ENCODE measurements at regions not wholly inside any gene's neighbourhood (a gene's known extent, or its start where the extent isn't known, plus 50 kb on each side); places are given as distances from the start of the nearest gene placed in this dataset.

DNA sequence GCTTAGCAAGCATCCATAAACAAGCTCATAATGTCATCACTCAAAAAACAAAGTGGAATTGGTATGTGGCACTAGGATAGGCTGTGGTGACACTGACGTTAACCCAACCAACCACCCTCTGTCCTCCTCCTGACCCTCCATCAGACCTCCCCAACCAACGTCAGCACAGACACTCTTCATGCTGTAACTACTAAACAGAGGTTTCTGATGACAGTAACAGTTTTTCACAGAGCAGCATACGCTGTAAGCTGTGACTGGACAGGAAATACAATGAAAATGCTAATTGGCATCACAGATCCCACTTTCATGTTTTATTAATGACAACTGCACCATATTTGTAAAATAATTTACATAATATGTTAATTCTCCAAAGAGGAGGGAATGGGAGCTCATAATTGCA lies 238.0 kb downstream of the IRS2 start:
- H3K36me3 ChIP-seq (ENCODE audit: insufficient read depth, low read length): no peaks in the 10 kb centered on the region
- no peaks in the 10 kb centered on the region for H3K27me3 Mint-ChIP-seq (ENCODE audit: low read depth, unreplicated experiment)
- no peak overlapping the region for H3K27ac Mint-ChIP-seq (ENCODE audit: unreplicated experiment)
- no peak overlapping the region for H3K27ac ChIP-seq (ENCODE audit: low read depth, low read length)
- no peak for FAIRE-seq
- TF ChIP-seq EZH2 (IDR thresholded peaks at IDR 0.05; ENCODE audit: insufficient read depth, low read length) (no peak), CTCF (IDR thresholded peaks at IDR 0.05; ENCODE audit: insufficient read depth, low read depth, low read length) (no peak)
- no peaks in the 10 kb centered on the region for H3K36me3 Mint-ChIP-seq (ENCODE audit: low read depth, unreplicated experiment)
- no peak overlapping the region for H3K9ac ChIP-seq (ENCODE audit: low read length)
- H3K4me1 ChIP-seq (ENCODE audit: insufficient read depth, low read length): no peaks in the 10 kb centered on the region
- no peak overlapping the region for H3K4me3 Mint-ChIP-seq (ENCODE audit: unreplicated experiment)
- no peak for DNase-seq (ENCODE audit: low read depth)
- no peak overlapping the region for H2AFZ ChIP-seq (ENCODE audit: low read depth, low read length)
- H3K27me3 ChIP-seq (ENCODE audit: insufficient read depth, low read length): no peaks in the 10 kb centered on the region
- peaks cover 3% of the 10 kb centered on the region for H3K4me1 Mint-ChIP-seq (ENCODE audit: low read depth, unreplicated experiment)
- H3K79me2 ChIP-seq (ENCODE audit: insufficient read depth, low read length): no peaks in the 10 kb centered on the region
- no peak overlapping the region for H3K4me2 ChIP-seq (ENCODE audit: low read length)
- no peaks in the 10 kb centered on the region for H4K20me1 ChIP-seq (ENCODE audit: insufficient read depth, low read length)
- no peak overlapping the region for H3K4me3 ChIP-seq (ENCODE audit: insufficient read depth, low read depth, low read length)
- no peaks in the 10 kb centered on the region for H3K9me3 ChIP-seq (ENCODE audit: insufficient read depth, low read depth, low read length)
- no peaks in the 10 kb centered on the region for H3K9me3 Mint-ChIP-seq (ENCODE audit: unreplicated experiment)

GRCh38 chr13:109547942-109548341 lies 238.4 kb downstream of the IRS2 start:
- Histone ChIP-seq H3K27me3 (ENCODE audit: insufficient read depth, low read length) (no peaks in the 10 kb centered on the region), H3K4me2 (ENCODE audit: low read length) (no peak overlapping the region), H4K20me1 (ENCODE audit: insufficient read depth, low read length) (no peaks in the 10 kb centered on the region), H3K79me2 (ENCODE audit: insufficient read depth, low read length) (no peaks in the 10 kb centered on the region), H3K36me3 (ENCODE audit: insufficient read depth, low read length) (no peaks in the 10 kb centered on the region), H3K27ac (ENCODE audit: low read depth, low read length) (no peak overlapping the region), H2AFZ (ENCODE audit: low read depth, low read length) (no peak overlapping the region), H3K9me3 (ENCODE audit: insufficient read depth, low read depth, low read length) (no peaks in the 10 kb centered on the region), H3K4me3 (ENCODE audit: insufficient read depth, low read depth, low read length) (no peak overlapping the region), H3K9ac (ENCODE audit: low read length) (no peak overlapping the region), H3K4me1 (ENCODE audit: insufficient read depth, low read length) (no peaks in the 10 kb centered on the region)
- Mint-ChIP-seq H3K4me3 (ENCODE audit: unreplicated experiment) (no peak overlapping the region), H3K27me3 (ENCODE audit: low read depth, unreplicated experiment) (no peaks in the 10 kb centered on the region), H3K36me3 (ENCODE audit: low read depth, unreplicated experiment) (no peaks in the 10 kb centered on the region), H3K9me3 (ENCODE audit: unreplicated experiment) (no peaks in the 10 kb centered on the region), H3K4me1 (ENCODE audit: low read depth, unreplicated experiment) (peaks cover 3% of the 10 kb centered on the region), H3K27ac (ENCODE audit: unreplicated experiment) (no peak overlapping the region)
- FAIRE-seq: no peak
- DNase-seq (ENCODE audit: low read depth): no peak
- no peak for TF ChIP-seq EZH2 (IDR thresholded peaks at IDR 0.05; ENCODE audit: insufficient read depth, low read length)
- no peak for TF ChIP-seq CTCF (IDR thresholded peaks at IDR 0.05; ENCODE audit: insufficient read depth, low read depth, low read length)

GRCh38 chr13:109545931-109546330 lies 240.5 kb downstream of the IRS2 start:
- Histone ChIP-seq H3K9me3 (ENCODE audit: insufficient read depth, low read depth, low read length) (no peaks in the 10 kb centered on the region), H3K4me2 (ENCODE audit: low read length) (no peak overlapping the region), H2AFZ (ENCODE audit: low read depth, low read length) (no peak overlapping the region), H3K27me3 (ENCODE audit: insufficient read depth, low read length) (no peaks in the 10 kb centered on the region), H3K4me3 (ENCODE audit: insufficient read depth, low read depth, low read length) (no peak overlapping the region), H3K36me3 (ENCODE audit: insufficient read depth, low read length) (no peaks in the 10 kb centered on the region), H3K79me2 (ENCODE audit: insufficient read depth, low read length) (no peaks in the 10 kb centered on the region), H3K27ac (ENCODE audit: low read depth, low read length) (no peak overlapping the region), H4K20me1 (ENCODE audit: insufficient read depth, low read length) (no peaks in the 10 kb centered on the region), H3K4me1 (ENCODE audit: insufficient read depth, low read length) (no peaks in the 10 kb centered on the region), H3K9ac (ENCODE audit: low read length) (no peak overlapping the region)
- H3K27me3 Mint-ChIP-seq (ENCODE audit: low read depth, unreplicated experiment): peaks cover 6% of the 10 kb centered on the region
- no peaks in the 10 kb centered on the region for H3K36me3 Mint-ChIP-seq (ENCODE audit: low read depth, unreplicated experiment)
- no peak for DNase-seq (ENCODE audit: low read depth)
- no peak overlapping the region for H3K4me3 Mint-ChIP-seq (ENCODE audit: unreplicated experiment)
- FAIRE-seq: no peak
- H3K4me1 Mint-ChIP-seq (ENCODE audit: low read depth, unreplicated experiment): peaks cover 3% of the 10 kb centered on the region
- H3K9me3 Mint-ChIP-seq (ENCODE audit: unreplicated experiment): peaks cover 2% of the 10 kb centered on the region
- no peak overlapping the region for H3K27ac Mint-ChIP-seq (ENCODE audit: unreplicated experiment)
- TF ChIP-seq EZH2 (IDR thresholded peaks at IDR 0.05; ENCODE audit: insufficient read depth, low read length) (no peak), CTCF (IDR thresholded peaks at IDR 0.05; ENCODE audit: insufficient read depth, low read depth, low read length) (no peak)
